ENCODE measurements at regions not wholly inside any gene's neighbourhood (a gene's known extent, or its start where the extent isn't known, plus 50 kb on each side); places are given as distances from the start of the nearest gene placed in this dataset.

DNA sequence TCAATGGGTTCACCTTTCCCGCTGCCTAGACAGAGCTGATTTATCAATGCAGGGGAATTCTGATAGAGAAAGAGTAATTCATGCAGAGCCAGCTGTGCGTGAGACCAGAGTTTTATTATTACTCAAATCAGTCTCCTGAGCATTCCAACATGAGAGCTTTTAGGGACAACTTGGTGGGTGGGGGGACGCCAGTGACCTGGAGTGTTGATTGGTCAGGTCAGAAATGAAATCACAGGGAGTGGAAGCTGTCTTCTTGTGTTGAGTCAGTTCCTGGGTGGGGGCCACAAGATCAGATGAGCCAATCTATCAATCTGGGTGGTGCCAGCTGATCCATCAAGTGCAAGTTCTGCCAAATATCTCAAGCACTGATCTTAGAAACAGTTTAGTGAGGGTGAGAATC is 99.0 kb upstream of the CAV2 start:
- TF ChIP-seq, protein P1, sequence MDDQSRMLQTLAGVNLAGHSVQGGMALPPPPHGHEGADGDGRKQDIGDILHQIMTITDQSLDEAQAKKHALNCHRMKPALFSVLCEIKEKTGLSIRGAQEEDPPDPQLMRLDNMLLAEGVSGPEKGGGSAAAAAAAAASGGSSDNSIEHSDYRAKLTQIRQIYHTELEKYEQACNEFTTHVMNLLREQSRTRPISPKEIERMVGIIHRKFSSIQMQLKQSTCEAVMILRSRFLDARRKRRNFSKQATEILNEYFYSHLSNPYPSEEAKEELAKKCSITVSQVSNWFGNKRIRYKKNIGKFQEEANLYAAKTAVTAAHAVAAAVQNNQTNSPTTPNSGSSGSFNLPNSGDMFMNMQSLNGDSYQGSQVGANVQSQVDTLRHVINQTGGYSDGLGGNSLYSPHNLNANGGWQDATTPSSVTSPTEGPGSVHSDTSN (IDR thresholded peaks at IDR 0.05; ENCODE audit: insufficient replicate concordance, low read depth, low read length): no peak
- no peak for TF ChIP-seq GABPA (IDR thresholded peaks at IDR 0.05; ENCODE audit: low read depth)
- no peak for TF ChIP-seq SRF (IDR thresholded peaks at IDR 0.05; ENCODE audit: low read depth in 2 of 2, low read length in 2 of 2)
- no peak for TF ChIP-seq FOXM1 (IDR thresholded peaks at IDR 0.05; ENCODE audit: low read depth, low read length)
- TF ChIP-seq POLR2AphosphoS5 (IDR thresholded peaks at IDR 0.05; ENCODE audit: low read length): no peak
- TF ChIP-seq, protein P2, sequence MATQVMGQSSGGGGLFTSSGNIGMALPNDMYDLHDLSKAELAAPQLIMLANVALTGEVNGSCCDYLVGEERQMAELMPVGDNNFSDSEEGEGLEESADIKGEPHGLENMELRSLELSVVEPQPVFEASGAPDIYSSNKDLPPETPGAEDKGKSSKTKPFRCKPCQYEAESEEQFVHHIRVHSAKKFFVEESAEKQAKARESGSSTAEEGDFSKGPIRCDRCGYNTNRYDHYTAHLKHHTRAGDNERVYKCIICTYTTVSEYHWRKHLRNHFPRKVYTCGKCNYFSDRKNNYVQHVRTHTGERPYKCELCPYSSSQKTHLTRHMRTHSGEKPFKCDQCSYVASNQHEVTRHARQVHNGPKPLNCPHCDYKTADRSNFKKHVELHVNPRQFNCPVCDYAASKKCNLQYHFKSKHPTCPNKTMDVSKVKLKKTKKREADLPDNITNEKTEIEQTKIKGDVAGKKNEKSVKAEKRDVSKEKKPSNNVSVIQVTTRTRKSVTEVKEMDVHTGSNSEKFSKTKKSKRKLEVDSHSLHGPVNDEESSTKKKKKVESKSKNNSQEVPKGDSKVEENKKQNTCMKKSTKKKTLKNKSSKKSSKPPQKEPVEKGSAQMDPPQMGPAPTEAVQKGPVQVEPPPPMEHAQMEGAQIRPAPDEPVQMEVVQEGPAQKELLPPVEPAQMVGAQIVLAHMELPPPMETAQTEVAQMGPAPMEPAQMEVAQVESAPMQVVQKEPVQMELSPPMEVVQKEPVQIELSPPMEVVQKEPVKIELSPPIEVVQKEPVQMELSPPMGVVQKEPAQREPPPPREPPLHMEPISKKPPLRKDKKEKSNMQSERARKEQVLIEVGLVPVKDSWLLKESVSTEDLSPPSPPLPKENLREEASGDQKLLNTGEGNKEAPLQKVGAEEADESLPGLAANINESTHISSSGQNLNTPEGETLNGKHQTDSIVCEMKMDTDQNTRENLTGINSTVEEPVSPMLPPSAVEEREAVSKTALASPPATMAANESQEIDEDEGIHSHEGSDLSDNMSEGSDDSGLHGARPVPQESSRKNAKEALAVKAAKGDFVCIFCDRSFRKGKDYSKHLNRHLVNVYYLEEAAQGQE (IDR thresholded peaks at IDR 0.05; ENCODE audit: low read depth, low read length): no peak
- TF ChIP-seq KDM1A (IDR thresholded peaks at IDR 0.05; ENCODE audit: borderline replicate concordance): no peak
- no peak for TF ChIP-seq SP1 (IDR thresholded peaks at IDR 0.05; ENCODE audit: low read depth, low read length)
- no peak for TF ChIP-seq JUND (IDR thresholded peaks at IDR 0.05; ENCODE audit: low read depth, low read length)
- TF ChIP-seq EP300 (IDR thresholded peaks at IDR 0.05; ENCODE audit: borderline replicate concordance in 1 of 2, control insufficient read depth in 1 of 2, low read depth in 2 of 2, low read length in 2 of 2): no peak
- TF ChIP-seq, protein P3, sequence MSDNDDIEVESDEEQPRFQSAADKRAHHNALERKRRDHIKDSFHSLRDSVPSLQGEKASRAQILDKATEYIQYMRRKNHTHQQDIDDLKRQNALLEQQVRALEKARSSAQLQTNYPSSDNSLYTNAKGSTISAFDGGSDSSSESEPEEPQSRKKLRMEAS (IDR thresholded peaks at IDR 0.05; ENCODE audit: low read depth, low read length): no peak
